Smooth muscle cell (in vitro differentiated cells): ENCODE measurements at regions not wholly inside any gene's neighbourhood (a gene's known extent, or its start where the extent isn't known, plus 50 kb on each side); places are given as distances from the start of the nearest gene placed in this dataset.
A peak's percentile ranks its signal among the peaks of the same experiment; 100 is the strongest.
"Not testable (repeated sequence)": the region's sequence is repeated elsewhere in the genome, so short reads cannot be mapped to it uniquely, and the experiment has no call there.

Source experiments
- DNase-seq: peaks from one replicate; lab custom pipeline; 2025; ENCODE audit not compliant: unreplicated experiment; lab: John Stamatoyannopoulos, UW
- H2AFZ ChIP-seq: fragments of 200-600 bp; sonication (generic); 2 replicates; pipeline ENCODE4 v1.6.0; 2016; ENCODE audit warnings: antibody characterized with exemption, low read depth, mild to moderate bottlenecking
- H3F3A ChIP-seq: fragments of 200-600 bp; sonication (generic); 2 replicates; pipeline ENCODE4 v1.6.0; 2017; ENCODE audit warnings: antibody characterized with exemption, low read depth
- H3K27ac ChIP-seq: fragments of 200-600 bp; sonication (generic); 2 replicates; pipeline ENCODE4 v1.5.1; 2016; ENCODE audit warnings: low read depth, mild to moderate bottlenecking
- H3K27me3 ChIP-seq: fragments of 200-600 bp; sonication (generic); 2 replicates; pipeline ENCODE4 v1.6.1; 2016; ENCODE audit warnings: low read depth, mild to moderate bottlenecking
- H3K36me3 ChIP-seq: fragments of 200-600 bp; sonication (generic); 2 replicates; pipeline ENCODE4 v1.5.1; 2016; ENCODE audit warnings: low read depth
- H3K4me1 ChIP-seq: fragments of 200-600 bp; sonication (generic); 2 replicates; pipeline ENCODE4 v1.5.1; 2016; ENCODE audit warnings: low read depth
- H3K4me2 ChIP-seq: fragments of 200-600 bp; sonication (generic); 2 replicates; pipeline ENCODE4 v1.6.0; 2016; ENCODE audit warnings: mild to moderate bottlenecking
- H3K4me3 ChIP-seq: fragments of 200-600 bp; sonication (generic); 2 replicates; pipeline ENCODE4 v1.5.1; 2016; ENCODE audit warnings: mild to moderate bottlenecking
- H3K79me2 ChIP-seq: fragments of 200-600 bp; sonication (generic); 2 replicates; pipeline ENCODE4 v1.6.0; 2016; ENCODE audit warnings: low read depth, mild to moderate bottlenecking
- H3K9ac ChIP-seq: fragments of 200-600 bp; sonication (generic); 2 replicates; pipeline ENCODE4 v1.6.0; 2016; ENCODE audit warnings: low read depth
- H3K9me3 ChIP-seq: fragments of 200-600 bp; sonication (generic); replicated peaks from 2 replicates; pipeline ENCODE4 v1.5.1; 2016; ENCODE audit warnings: low read depth
- H4K20me1 ChIP-seq: fragments of 200-600 bp; sonication (generic); 2 replicates; pipeline ENCODE4 v1.6.0; 2016; ENCODE audit warnings: low read depth
- WGBS: methylation state at CpG from one replicate; pipeline ENCODE4 v1.1.7; 2016; ENCODE audit warnings: low lambda C conversion rate; 5-methylcytosine and 5-hydroxymethylcytosine counted together
- TF ChIP-seq, protein P1 (sequence below): fragments of 200-600 bp; sonication (generic); IDR thresholded peaks from 2 replicates; pipeline ENCODE4 v1.5.1; 2017; ENCODE audit warnings: borderline replicate concordance, mild to moderate bottlenecking, antibody characterized with exemption; ENCODE audit not compliant: insufficient read depth, poor library complexity, severe bottlenecking

DNA sequence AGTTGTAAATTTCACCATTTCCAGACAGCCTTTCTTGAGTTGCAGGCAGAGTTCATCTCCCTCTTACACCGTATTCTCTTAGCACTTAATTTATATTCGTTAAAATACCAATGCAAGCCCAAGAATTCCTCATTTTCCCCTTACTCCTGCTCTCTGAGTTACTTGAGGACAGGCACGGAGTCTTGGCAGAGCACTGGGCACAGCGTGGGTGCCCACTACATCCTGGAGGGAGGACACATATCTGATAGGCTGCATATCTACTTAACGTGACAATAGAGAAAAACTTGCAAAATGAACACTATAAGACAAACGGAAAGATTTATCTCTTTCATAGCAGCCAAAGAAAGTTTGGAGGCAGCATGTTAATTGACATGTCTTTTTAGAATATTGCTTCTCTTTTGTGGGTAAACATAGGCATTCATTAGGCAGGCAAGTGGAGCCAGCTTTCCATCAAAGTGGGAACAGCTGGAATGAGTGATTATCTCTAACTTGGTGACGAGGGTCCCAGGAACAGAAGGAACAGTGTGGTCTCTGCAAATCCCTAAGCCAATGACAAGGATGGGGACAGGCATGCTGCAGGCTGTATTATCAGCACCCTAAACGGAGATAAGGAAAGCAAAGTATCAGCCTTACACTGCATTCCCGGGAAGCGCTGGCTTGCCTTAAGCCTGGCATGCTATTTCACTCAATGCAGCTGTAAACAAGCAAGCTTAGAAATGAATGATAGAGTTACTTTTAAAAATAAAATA, 116.5 kb downstream of the RTP4 start:
- no peaks in the 10 kb centered on the region for H4K20me1 ChIP-seq
- H3K27ac ChIP-seq = no peak overlapping the region
- H3K27me3 ChIP-seq = no peaks in the 10 kb centered on the region
- TF ChIP-seq, protein P1, sequence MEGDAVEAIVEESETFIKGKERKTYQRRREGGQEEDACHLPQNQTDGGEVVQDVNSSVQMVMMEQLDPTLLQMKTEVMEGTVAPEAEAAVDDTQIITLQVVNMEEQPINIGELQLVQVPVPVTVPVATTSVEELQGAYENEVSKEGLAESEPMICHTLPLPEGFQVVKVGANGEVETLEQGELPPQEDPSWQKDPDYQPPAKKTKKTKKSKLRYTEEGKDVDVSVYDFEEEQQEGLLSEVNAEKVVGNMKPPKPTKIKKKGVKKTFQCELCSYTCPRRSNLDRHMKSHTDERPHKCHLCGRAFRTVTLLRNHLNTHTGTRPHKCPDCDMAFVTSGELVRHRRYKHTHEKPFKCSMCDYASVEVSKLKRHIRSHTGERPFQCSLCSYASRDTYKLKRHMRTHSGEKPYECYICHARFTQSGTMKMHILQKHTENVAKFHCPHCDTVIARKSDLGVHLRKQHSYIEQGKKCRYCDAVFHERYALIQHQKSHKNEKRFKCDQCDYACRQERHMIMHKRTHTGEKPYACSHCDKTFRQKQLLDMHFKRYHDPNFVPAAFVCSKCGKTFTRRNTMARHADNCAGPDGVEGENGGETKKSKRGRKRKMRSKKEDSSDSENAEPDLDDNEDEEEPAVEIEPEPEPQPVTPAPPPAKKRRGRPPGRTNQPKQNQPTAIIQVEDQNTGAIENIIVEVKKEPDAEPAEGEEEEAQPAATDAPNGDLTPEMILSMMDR = no peak
- H3K9ac ChIP-seq = no peak overlapping the region
- no peaks in the 10 kb centered on the region for H3F3A ChIP-seq
- no peak overlapping the region for H3K4me3 ChIP-seq
- no peak overlapping the region for H2AFZ ChIP-seq
- no peaks in the 10 kb centered on the region for H3K79me2 ChIP-seq
- no peaks in the 10 kb centered on the region for H3K36me3 ChIP-seq
- no peaks in the 10 kb centered on the region for H3K9me3 ChIP-seq
- no peak for DNase-seq
- 45% methylated on average over 10 of the region's 10 CpGs for WGBS
- H3K4me2 ChIP-seq = peak overlapping the region; percentile 20
- H3K4me1 ChIP-seq = peaks cover 4% of the 10 kb centered on the region

DNA sequence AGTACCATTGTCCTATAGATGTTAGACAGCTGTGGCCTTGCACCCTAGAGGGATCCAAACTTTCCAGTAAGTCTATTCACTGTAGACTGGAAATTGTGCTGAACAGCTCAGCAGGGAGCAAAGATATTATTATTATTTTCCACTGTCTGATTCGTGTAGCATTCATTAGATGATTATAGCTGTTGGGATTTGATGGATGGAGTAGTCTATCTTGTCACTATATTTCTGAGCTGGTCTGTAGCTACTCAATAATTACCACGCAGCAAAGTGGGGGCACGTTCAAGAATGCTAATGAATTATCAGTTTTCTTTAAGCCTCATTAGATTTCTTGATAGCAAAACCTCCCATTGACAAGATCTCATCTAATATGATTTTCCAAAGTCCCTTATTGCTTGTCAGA, 113.2 kb downstream of the RTP4 start:
- H3K4me3 ChIP-seq = no peak overlapping the region
- no peak overlapping the region for H2AFZ ChIP-seq
- no peak overlapping the region for H3K4me2 ChIP-seq
- H3F3A ChIP-seq = no peaks in the 10 kb centered on the region
- no peaks in the 10 kb centered on the region for H3K36me3 ChIP-seq
- WGBS = 85% methylated on average over 3 of the region's 3 CpGs
- H3K27me3 ChIP-seq = no peaks in the 10 kb centered on the region
- H3K79me2 ChIP-seq = no peaks in the 10 kb centered on the region
- peaks cover 4% of the 10 kb centered on the region for H3K4me1 ChIP-seq
- no peak for DNase-seq
- no peaks in the 10 kb centered on the region for H4K20me1 ChIP-seq
- H3K27ac ChIP-seq = no peak overlapping the region
- no peak overlapping the region for H3K9ac ChIP-seq
- no peaks in the 10 kb centered on the region for H3K9me3 ChIP-seq
- TF ChIP-seq, protein P1 = no peak

- not testable (repeated sequence) for H3K27me3 ChIP-seq, H3K4me3 ChIP-seq, H3K27ac ChIP-seq, H3K9ac ChIP-seq, H3K4me1 ChIP-seq, H3K79me2 ChIP-seq, H3K36me3 ChIP-seq, H3F3A ChIP-seq, H3K4me2 ChIP-seq, H2AFZ ChIP-seq, H4K20me1 ChIP-seq, DNase-seq
- H3K9me3 ChIP-seq = peaks cover 25% of the 10 kb centered on the region
Observed at GRCh38 chr3:187475613-187476012, 107.4 kb downstream of the RTP4 start.

GRCh38 chr3:187473778-187474406, 105.7 kb downstream of the RTP4 start:
- Histone ChIP-seq H3K9ac (no peak overlapping the region), H3K27me3 (no peaks in the 10 kb centered on the region), H3F3A (no peaks in the 10 kb centered on the region), H3K36me3 (no peaks in the 10 kb centered on the region), H3K4me1 (no peaks in the 10 kb centered on the region), H3K4me3 (no peak overlapping the region), H4K20me1 (no peaks in the 10 kb centered on the region), H3K27ac (no peak overlapping the region), H3K4me2 (no peak overlapping the region), H2AFZ (no peak overlapping the region), H3K9me3 (peaks cover 25% of the 10 kb centered on the region), H3K79me2 (no peaks in the 10 kb centered on the region)
- TF ChIP-seq, protein P1 = no peak
- no peak for DNase-seq
- 89% methylated on average over 1 of the region's 1 CpG for WGBS

- not testable (repeated sequence) for H3K9me3 ChIP-seq, H3K4me2 ChIP-seq, H3K27ac ChIP-seq, DNase-seq, H3K27me3 ChIP-seq, H2AFZ ChIP-seq, H3K36me3 ChIP-seq, H4K20me1 ChIP-seq, H3K79me2 ChIP-seq, H3F3A ChIP-seq, H3K4me1 ChIP-seq, H3K4me3 ChIP-seq, H3K9ac ChIP-seq
- 67% methylated on average over 7 of the region's 7 CpGs for WGBS
Observed at GRCh38 chr3:187466306-187466705, 98.1 kb downstream of the RTP4 start.
